IMR-90 (cell line): ENCODE measurements at regions not wholly inside any gene's neighbourhood (a gene's known extent, or its start where the extent isn't known, plus 50 kb on each side); places are given as distances from the start of the nearest gene placed in this dataset.

Experiments
- ATAC-seq: fragments of 200-7000 bp; cut with Tn5 transposase; 2 replicates; pipeline ENCODE4 v1.9.1; 2020; ENCODE audit warnings: low read depth, mild to moderate bottlenecking, moderate library complexity
- BruUV-seq: library from RNA; stranded (reverse); fragments of 400-500 nt; replicated peaks from 2 replicates; lab custom pipeline; 2021; lab: Mats Ljungman, UMichigan
- CTCF ChIA-PET: fragments of 300-600 bp; formaldehyde crosslinking; extraction: SDS; loops from one replicate; lab custom pipeline; 2021; ENCODE audit warnings: antibody characterized with exemption; lab: Yijun Ruan, JAX
- POLR2A ChIA-PET: fragments of 300-600 bp; sonication (Branson Sonifier 250); formaldehyde crosslinking; loops from one replicate; lab custom pipeline; 2022; ENCODE audit warnings: antibody characterized with exemption; ENCODE audit not compliant: unreplicated experiment; lab: Charles Lee
- DNase-seq: peaks from one replicate; pipeline ENCODE4 v3.0.0; 2013
- H2AFZ ChIP-seq: replicated peaks from 2 replicates; pipeline ENCODE3; 2013; ENCODE audit warnings: low read length, mild to moderate bottlenecking; ENCODE audit not compliant: poor library complexity
- H2AK5ac ChIP-seq: 2 replicates; pipeline ENCODE4 v1.6.1; 2013; ENCODE audit warnings: low read depth, low read length, inconsistent platforms
- H2AK9ac ChIP-seq: replicated peaks from 2 replicates; pipeline ENCODE3; 2013; ENCODE audit warnings: mild to moderate bottlenecking, low read depth, low read length, moderate library complexity; ENCODE audit not compliant: poor library complexity
- H2BK120ac ChIP-seq: 2 replicates; pipeline ENCODE4 v1.6.1; 2013; ENCODE audit warnings: low read depth, low read length, inconsistent platforms
- H2BK15ac ChIP-seq: 3 replicates; pipeline ENCODE4 v1.6.1; 2013; ENCODE audit warnings: low read depth, low read length, inconsistent platforms
- H2BK20ac ChIP-seq: 2 replicates; pipeline ENCODE4 v1.6.1; 2013; ENCODE audit warnings: low read depth, mild to moderate bottlenecking, inconsistent platforms, low read length, moderate library complexity
- H2BK5ac ChIP-seq: 2 replicates; pipeline ENCODE4 v1.6.1; 2013; ENCODE audit warnings: mild to moderate bottlenecking, low read depth, low read length, inconsistent platforms; ENCODE audit not compliant: poor library complexity, severe bottlenecking
- H3K14ac ChIP-seq: replicated peaks from 2 replicates; pipeline ENCODE4 v1.6.1; 2013; ENCODE audit warnings: low read depth, low read length, inconsistent platforms
- H3K18ac ChIP-seq: 2 replicates; pipeline ENCODE4 v1.6.1; 2013; ENCODE audit warnings: low read depth, low read length, control low read depth
- H3K23ac ChIP-seq: 2 replicates; pipeline ENCODE4 v1.6.1; 2013; ENCODE audit warnings: low read depth, low read length, inconsistent platforms
- H3K27ac ChIP-seq: 2 replicates; pipeline ENCODE4 v1.5.1; 2013; ENCODE audit warnings: mild to moderate bottlenecking, control low read depth, low read length; ENCODE audit not compliant: insufficient read depth
- H3K27me3 ChIP-seq: 2 replicates; pipeline ENCODE4 v1.6.1; 2013; ENCODE audit warnings: low read length; ENCODE audit not compliant: control insufficient read depth, insufficient read depth
- H3K36me3 ChIP-seq: 2 replicates; pipeline ENCODE4 v1.6.1; 2013; ENCODE audit warnings: low read length, mixed read lengths; ENCODE audit not compliant: control insufficient read depth, insufficient read depth
- H3K4ac ChIP-seq: 2 replicates; pipeline ENCODE4 v1.6.1; 2013; ENCODE audit warnings: low read depth, low read length, inconsistent platforms
- H3K4me1 ChIP-seq: 2 replicates; pipeline ENCODE4 v1.6.1; 2013; ENCODE audit warnings: low read length, mixed read lengths; ENCODE audit not compliant: control insufficient read depth, insufficient read depth
- H3K4me2 ChIP-seq: 2 replicates; pipeline ENCODE4 v1.6.1; 2013; ENCODE audit warnings: low read depth, mild to moderate bottlenecking, control low read depth, low read length, moderate library complexity
- H3K4me3 ChIP-seq: 2 replicates; pipeline ENCODE4 v1.5.1; 2013; ENCODE audit warnings: low read depth, mild to moderate bottlenecking, control low read depth, low read length, moderate library complexity; ENCODE audit not compliant: insufficient read depth
- H3K56ac ChIP-seq: 2 replicates; pipeline ENCODE4 v1.6.1; 2013; ENCODE audit warnings: low read length, inconsistent platforms; ENCODE audit not compliant: insufficient read depth; ENCODE audit errors: extremely low read depth
- H3K79me1 ChIP-seq, 2 experiments: 2 replicates each; pipeline ENCODE4 v1.6.1; 2013; ENCODE audit warnings: low read length in 2 of 2, inconsistent platforms in 1 of 2, low read depth in 1 of 2
- H3K9ac ChIP-seq: 2 replicates; pipeline ENCODE4 v1.6.1; 2013; ENCODE audit warnings: low read depth, low read length, control low read depth
- H3K9me1 ChIP-seq: 2 replicates; pipeline ENCODE4 v1.6.1; 2013; ENCODE audit warnings: low read length, inconsistent platforms; ENCODE audit not compliant: insufficient read depth
- H3K9me3 ChIP-seq: 2 replicates; pipeline ENCODE4 v1.6.1; 2013; ENCODE audit warnings: low read length; ENCODE audit not compliant: control insufficient read depth, insufficient read depth
- H4K20me1 ChIP-seq: 2 replicates; pipeline ENCODE4 v1.6.1; 2013; ENCODE audit warnings: low read length, inconsistent platforms; ENCODE audit not compliant: insufficient read depth
- H4K5ac ChIP-seq: 2 replicates; pipeline ENCODE4 v1.6.1; 2013; ENCODE audit warnings: mild to moderate bottlenecking, low read depth, low read length, control low read depth
- H4K8ac ChIP-seq, 2 experiments: 2 replicates each; pipeline ENCODE4 v1.6.1; 2013; ENCODE audit warnings: low read depth in 2 of 2, low read length in 2 of 2, control low read depth in 1 of 2, inconsistent platforms in 1 of 2
- H4K91ac ChIP-seq: 2 replicates; pipeline ENCODE4 v1.6.1; 2013; ENCODE audit warnings: low read depth, low read length, inconsistent platforms; ENCODE audit not compliant: insufficient read depth
- BHLHE40 ChIP-seq: fragments of 150-350 bp; IDR thresholded peaks from 2 replicates; pipeline ENCODE4 v1.6.1; 2016; ENCODE audit warnings: mild to moderate bottlenecking, low read depth, low read length
- CEBPB ChIP-seq: IDR thresholded peaks from 2 replicates; pipeline ENCODE4 v1.6.1; 2012; ENCODE audit warnings: low read depth, low read length, improper control_type of control experiment
- CHD1 ChIP-seq: IDR thresholded peaks from 2 replicates; pipeline ENCODE4 v1.6.1; 2012; ENCODE audit warnings: low read depth, low read length, improper control_type of control experiment
- CTCF ChIP-seq: conservative IDR thresholded peaks from 2 replicates; pipeline ENCODE4 v1.5.1; 2012; ENCODE audit warnings: mild to moderate bottlenecking, low read depth, low read length, improper control_type of control experiment
- ELK1 ChIP-seq: fragments of 150-350 bp; IDR thresholded peaks from 2 replicates; pipeline ENCODE4 v1.6.1; 2016; ENCODE audit warnings: low read depth, mild to moderate bottlenecking, low read length, moderate library complexity, borderline replicate concordance
- FOS ChIP-seq: fragments of 150-350 bp; IDR thresholded peaks from 2 replicates; pipeline ENCODE4 v1.6.1; 2016; ENCODE audit warnings: low read depth, low read length
- MAFK ChIP-seq: IDR thresholded peaks from 2 replicates; pipeline ENCODE4 v1.6.1; 2012; ENCODE audit warnings: low read depth, low read length, improper control_type of control experiment
- MAZ ChIP-seq: IDR thresholded peaks from 2 replicates; pipeline ENCODE4 v1.6.1; 2012; ENCODE audit warnings: low read depth, mild to moderate bottlenecking, low read length, improper control_type of control experiment, moderate library complexity, borderline replicate concordance
- MXI1 ChIP-seq: IDR thresholded peaks from 2 replicates; pipeline ENCODE4 v1.6.1; 2012; ENCODE audit warnings: low read depth, mild to moderate bottlenecking, low read length, moderate library complexity, borderline replicate concordance
- RAD21 ChIP-seq: IDR thresholded peaks from 2 replicates; pipeline ENCODE4 v1.6.1; 2012; ENCODE audit warnings: low read length, improper control_type of control experiment
- RCOR1 ChIP-seq: IDR thresholded peaks from 2 replicates; pipeline ENCODE4 v1.6.1; 2012; ENCODE audit warnings: mild to moderate bottlenecking, low read length, improper control_type of control experiment; ENCODE audit not compliant: insufficient replicate concordance
- WGBS, 2 experiments: methylation state at CpG; one replicate each; pipeline versions ENCODE4 v1.1.5 to v1.1.7; 2013; ENCODE audit warnings: missing lambda C conversion rate in 2 of 2; ENCODE audit not compliant: insufficient read length in 1 of 2; ENCODE audit errors: extremely low coverage in 2 of 2; 5-methylcytosine and 5-hydroxymethylcytosine counted together
- dilution Hi-C: fragments of 300-500 bp; cut with HindIII; formaldehyde crosslinking; loops from one replicate; pipeline ENCODE4 v1.14.3; 2018; ENCODE audit warnings: low sequenced_read_pairs; ENCODE audit not compliant: unreplicated experiment
- in situ Hi-C: fragments of 300-500 bp; cut with MboI; formaldehyde crosslinking; loops from 3 replicates; pipeline ENCODE4 v1.14.3; 2019; ENCODE audit warnings: low sequenced_read_pairs, inconsistent platforms, mixed read lengths
- intact Hi-C: fragments of 100-400 bp; cut with micrococcal nuclease; formaldehyde crosslinking; loops from 2 replicates; pipeline ENCODE4 v1.10.0; 2022
- TF ChIP-seq, protein P1 (sequence below): fragments of 150-350 bp; IDR thresholded peaks from 2 replicates; pipeline ENCODE4 v1.6.1; 2017; ENCODE audit warnings: mild to moderate bottlenecking, antibody characterized with exemption, low read length, low read depth

- H3K36me3 ChIP-seq: no peaks in the 10 kb centered on the region
- dilution Hi-C loops: no loop called here
- no peaks in the 10 kb centered on the region for H3K79me1 ChIP-seq
- H3K9me1 ChIP-seq: no peaks in the 10 kb centered on the region; the same call in 1 of the 2 replicates
- H3K4ac ChIP-seq: no peak overlapping the region
- no peak overlapping the region for H3K27ac ChIP-seq
- no peak overlapping the region for H4K91ac ChIP-seq
- no peak overlapping the region for H2AK9ac ChIP-seq
- DNase-seq: no peak
- no peak overlapping the region for H2AK5ac ChIP-seq
- no peak overlapping the region for H2BK15ac ChIP-seq
- no peak overlapping the region for H4K8ac ChIP-seq
- no peak overlapping the region for H3K4me3 ChIP-seq
- intact Hi-C loops: no loop called here
- no peak overlapping the region for H3K14ac ChIP-seq
- no peak overlapping the region for H2BK20ac ChIP-seq
- no peak overlapping the region for H4K5ac ChIP-seq
- H3K27me3 ChIP-seq: peaks cover 6% of the 10 kb centered on the region
- TF ChIP-seq CEBPB: no peak
- no peak for TF ChIP-seq MXI1
- no peak for TF ChIP-seq MAZ
- TF ChIP-seq MAFK: no peak
- TF ChIP-seq ELK1: no peak
- TF ChIP-seq FOS: no peak
- no peak for TF ChIP-seq CHD1
- TF ChIP-seq RCOR1: no peak
- no peak for TF ChIP-seq CTCF
- TF ChIP-seq RAD21: no peak
- TF ChIP-seq BHLHE40: no peak
- TF ChIP-seq, protein P1, sequence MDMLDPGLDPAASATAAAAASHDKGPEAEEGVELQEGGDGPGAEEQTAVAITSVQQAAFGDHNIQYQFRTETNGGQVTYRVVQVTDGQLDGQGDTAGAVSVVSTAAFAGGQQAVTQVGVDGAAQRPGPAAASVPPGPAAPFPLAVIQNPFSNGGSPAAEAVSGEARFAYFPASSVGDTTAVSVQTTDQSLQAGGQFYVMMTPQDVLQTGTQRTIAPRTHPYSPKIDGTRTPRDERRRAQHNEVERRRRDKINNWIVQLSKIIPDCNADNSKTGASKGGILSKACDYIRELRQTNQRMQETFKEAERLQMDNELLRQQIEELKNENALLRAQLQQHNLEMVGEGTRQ: no peak
- H2BK5ac ChIP-seq: no peak overlapping the region
- no CpG with 5 or more reads among the region's 8 CpGs for WGBS, 2 experiments
- H2BK120ac ChIP-seq: no peak overlapping the region
- in situ Hi-C loops: no loop called here
- no peaks in the 10 kb centered on the region for H4K20me1 ChIP-seq
- no TSS peak for BruUV-seq
- H3K4me1 ChIP-seq: no peaks in the 10 kb centered on the region
- CTCF ChIA-PET: no interaction called here
- no peak for ATAC-seq
- H3K9me3 ChIP-seq: no peaks in the 10 kb centered on the region
- POLR2A ChIA-PET: no interaction called here
- no peak overlapping the region for H3K18ac ChIP-seq
- no peak overlapping the region for H3K23ac ChIP-seq
- no peak overlapping the region for H3K56ac ChIP-seq
- H3K4me2 ChIP-seq: no peak overlapping the region
- no peak overlapping the region for H2AFZ ChIP-seq
- H3K9ac ChIP-seq: no peak overlapping the region
These were observed 233.9 kb downstream of the ZIC5 start for GRCh38 chr13:99737481-99738245.
